Fibroblast of lung (primary cell): ENCODE measurements at regions not wholly inside any gene's neighbourhood (a gene's known extent, or its start where the extent isn't known, plus 50 kb on each side); places are given as distances from the start of the nearest gene placed in this dataset.

ENCODE experiments used
- DNase-seq, 2 donors: peaks; one replicate each; pipeline versions ENCODE4 v3.0.0 to v3.0.0-alpha.2; 2010; ENCODE audit warnings: low read depth in 2 of 2
- H2AFZ ChIP-seq: 2 replicates; pipeline ENCODE4 v1.5.1; 2012; ENCODE audit warnings: low read length, control low read depth, inconsistent platforms
- H3K27ac ChIP-seq: 2 replicates; pipeline ENCODE4 v1.5.1; 2011; ENCODE audit warnings: low read length, control low read depth; ENCODE audit not compliant: insufficient read depth
- H3K27me3 ChIP-seq: 2 replicates; pipeline ENCODE4 v1.5.1; 2011; ENCODE audit warnings: mild to moderate bottlenecking, low read length; ENCODE audit not compliant: control insufficient read depth, insufficient read depth
- H3K36me3 ChIP-seq: 2 replicates; pipeline ENCODE4 v1.5.1; 2011; ENCODE audit warnings: low read length; ENCODE audit not compliant: control insufficient read depth, insufficient read depth
- H3K4me1 ChIP-seq: 2 replicates; pipeline ENCODE4 v1.5.1; 2011; ENCODE audit warnings: low read length; ENCODE audit not compliant: control insufficient read depth, insufficient read depth; ENCODE audit errors: extremely low read depth
- H3K4me2 ChIP-seq: 2 replicates; pipeline ENCODE4 v1.5.1; 2011; ENCODE audit warnings: low read length, control low read depth; ENCODE audit not compliant: insufficient read depth; ENCODE audit errors: extremely low read depth
- H3K4me3 ChIP-seq, 4 experiments: fragments of 200-600 bp in 1 of 4; sonication (generic) in 1 of 4; replicated peaks in 1 of 4; 2 replicates each; pipeline ENCODE4 v1.5.1; 2011 to 2016; ENCODE audit warnings: low read length in 4 of 4, low read depth in 3 of 4, mild to moderate bottlenecking in 3 of 4, control low read depth in 2 of 4, inconsistent platforms in 1 of 4, mixed read lengths in 1 of 4; ENCODE audit not compliant: insufficient read depth in 1 of 4; ENCODE audit errors: control extremely low read depth in 1 of 4
- H3K79me2 ChIP-seq: 2 replicates; pipeline ENCODE4 v1.5.1; 2012; ENCODE audit warnings: mild to moderate bottlenecking, low read length, inconsistent platforms; ENCODE audit not compliant: control insufficient read depth, insufficient read depth
- H3K9ac ChIP-seq: 2 replicates; pipeline ENCODE4 v1.5.1; 2011; ENCODE audit warnings: mild to moderate bottlenecking, low read length, control low read depth; ENCODE audit not compliant: insufficient read depth
- H3K9me3 ChIP-seq: 2 replicates; pipeline ENCODE4 v1.5.1; 2012; ENCODE audit warnings: low read depth, low read length; ENCODE audit not compliant: control insufficient read depth, insufficient read depth
- H4K20me1 ChIP-seq: 2 replicates; pipeline ENCODE4 v1.5.1; 2011; ENCODE audit warnings: low read length; ENCODE audit not compliant: control insufficient read depth, insufficient read depth; ENCODE audit errors: extremely low read depth
- EZH2 ChIP-seq: IDR thresholded peaks from 2 replicates; pipeline ENCODE4 v1.5.1; 2012; ENCODE audit warnings: low read length, control low read depth, mild to moderate bottlenecking; ENCODE audit errors: missing control alignments
- TF ChIP-seq, protein P1 (sequence below), 2 donors: IDR thresholded peaks in 1 of 2; conservative IDR thresholded peaks in 1 of 2; 1 replicate in 1 of 2; 2 replicates in 1 of 2; pipeline ENCODE4 v1.5.1; 2011 to 2012; ENCODE audit warnings: low read length in 2 of 2, control low read depth in 1 of 2, inconsistent platforms in 1 of 2, low read depth in 1 of 2, mild to moderate bottlenecking in 1 of 2

DNA sequence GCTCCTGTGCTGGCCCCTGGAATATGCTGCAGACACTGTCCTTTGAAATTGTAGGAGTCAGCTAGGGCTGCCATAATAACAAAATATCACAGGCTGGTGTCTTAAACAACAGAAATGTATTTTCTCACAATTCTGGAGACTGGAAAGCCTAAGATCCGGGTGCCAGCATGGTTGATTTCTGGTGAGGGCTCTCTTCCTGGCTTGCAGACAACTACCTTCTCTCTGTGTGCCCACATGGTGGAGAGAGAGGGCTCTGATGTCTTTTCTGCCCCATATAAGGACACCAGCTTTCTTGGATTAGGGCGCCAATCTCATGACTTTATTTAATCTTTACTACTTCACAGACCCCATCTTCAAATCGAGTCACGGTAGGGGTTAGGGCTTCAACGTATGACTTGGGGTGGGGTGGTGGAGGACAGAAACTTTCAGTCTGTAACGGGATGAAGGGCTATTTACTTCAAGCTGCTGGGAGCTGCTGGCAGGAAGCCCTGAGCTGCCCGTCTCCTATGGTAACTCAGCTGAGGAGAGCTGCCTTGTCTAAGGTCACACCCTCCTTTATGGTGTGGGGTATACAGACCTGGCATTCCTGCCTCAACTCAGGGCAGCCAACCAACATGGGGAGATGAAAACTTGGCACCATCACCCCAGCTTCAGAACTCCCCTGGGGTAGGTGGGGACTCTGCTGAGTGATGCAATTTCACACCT lies 142.9 kb upstream of the ZBED5 start:
- no peak for DNase-seq
- H3K9ac ChIP-seq, result no peak overlapping the region
- no peaks in the 10 kb centered on the region for H3K9me3 ChIP-seq
- H3K27me3 ChIP-seq, result peaks cover 25% of the 10 kb centered on the region
- H3K79me2 ChIP-seq, result no peaks in the 10 kb centered on the region
- H3K4me2 ChIP-seq, result no peak overlapping the region
- no peak overlapping the region for H3K27ac ChIP-seq
- no peak for TF ChIP-seq EZH2
- TF ChIP-seq, protein P1, sequence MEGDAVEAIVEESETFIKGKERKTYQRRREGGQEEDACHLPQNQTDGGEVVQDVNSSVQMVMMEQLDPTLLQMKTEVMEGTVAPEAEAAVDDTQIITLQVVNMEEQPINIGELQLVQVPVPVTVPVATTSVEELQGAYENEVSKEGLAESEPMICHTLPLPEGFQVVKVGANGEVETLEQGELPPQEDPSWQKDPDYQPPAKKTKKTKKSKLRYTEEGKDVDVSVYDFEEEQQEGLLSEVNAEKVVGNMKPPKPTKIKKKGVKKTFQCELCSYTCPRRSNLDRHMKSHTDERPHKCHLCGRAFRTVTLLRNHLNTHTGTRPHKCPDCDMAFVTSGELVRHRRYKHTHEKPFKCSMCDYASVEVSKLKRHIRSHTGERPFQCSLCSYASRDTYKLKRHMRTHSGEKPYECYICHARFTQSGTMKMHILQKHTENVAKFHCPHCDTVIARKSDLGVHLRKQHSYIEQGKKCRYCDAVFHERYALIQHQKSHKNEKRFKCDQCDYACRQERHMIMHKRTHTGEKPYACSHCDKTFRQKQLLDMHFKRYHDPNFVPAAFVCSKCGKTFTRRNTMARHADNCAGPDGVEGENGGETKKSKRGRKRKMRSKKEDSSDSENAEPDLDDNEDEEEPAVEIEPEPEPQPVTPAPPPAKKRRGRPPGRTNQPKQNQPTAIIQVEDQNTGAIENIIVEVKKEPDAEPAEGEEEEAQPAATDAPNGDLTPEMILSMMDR (conservative IDR thresholded peaks at IDR 0.05 in 1 of 2, IDR thresholded peaks at IDR 0.05 in 1 of 2; ENCODE audit: low read depth in 1 of 2, low read length in 2 of 2), result no peak
- no peaks in the 10 kb centered on the region for H4K20me1 ChIP-seq
- no peaks in the 10 kb centered on the region for H3K36me3 ChIP-seq
- no peak overlapping the region for H3K4me3 ChIP-seq
- H2AFZ ChIP-seq, result no peak overlapping the region
- H3K4me1 ChIP-seq, result no peaks in the 10 kb centered on the region

DNA sequence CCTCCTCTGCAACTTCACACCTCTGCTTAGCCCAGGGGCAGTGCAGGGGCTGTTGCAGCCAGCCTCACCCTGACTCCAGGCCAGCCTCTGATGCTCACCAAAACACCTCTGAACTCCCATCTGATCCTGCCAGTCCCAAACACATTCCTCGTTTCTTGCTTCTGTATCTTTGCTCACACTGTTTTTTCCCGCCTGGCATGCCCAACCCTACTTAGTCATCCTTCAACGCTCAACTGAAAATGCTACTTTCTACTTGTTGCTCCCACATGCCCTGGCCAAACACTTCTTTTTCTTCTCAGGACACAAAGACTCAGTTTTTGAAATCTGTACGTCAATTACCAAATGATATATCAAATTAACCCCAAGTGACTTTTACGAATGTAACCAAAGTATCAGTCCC lies 140.8 kb upstream of the ZBED5 start:
- Histone ChIP-seq H4K20me1 (no peaks in the 10 kb centered on the region), H3K4me3 (no peak overlapping the region), H3K4me1 (no peaks in the 10 kb centered on the region), H3K27me3 (peaks cover 22% of the 10 kb centered on the region), H3K79me2 (no peaks in the 10 kb centered on the region), H3K36me3 (no peaks in the 10 kb centered on the region), H3K4me2 (no peak overlapping the region), H3K9me3 (no peaks in the 10 kb centered on the region), H3K27ac (no peak overlapping the region), H3K9ac (no peak overlapping the region), H2AFZ (no peak overlapping the region)
- no peak for DNase-seq
- TF ChIP-seq EZH2, result no peak
- TF ChIP-seq, protein P1 (conservative IDR thresholded peaks at IDR 0.05 in 1 of 2, IDR thresholded peaks at IDR 0.05 in 1 of 2; ENCODE audit: low read depth in 1 of 2, low read length in 2 of 2), result no peak

DNA sequence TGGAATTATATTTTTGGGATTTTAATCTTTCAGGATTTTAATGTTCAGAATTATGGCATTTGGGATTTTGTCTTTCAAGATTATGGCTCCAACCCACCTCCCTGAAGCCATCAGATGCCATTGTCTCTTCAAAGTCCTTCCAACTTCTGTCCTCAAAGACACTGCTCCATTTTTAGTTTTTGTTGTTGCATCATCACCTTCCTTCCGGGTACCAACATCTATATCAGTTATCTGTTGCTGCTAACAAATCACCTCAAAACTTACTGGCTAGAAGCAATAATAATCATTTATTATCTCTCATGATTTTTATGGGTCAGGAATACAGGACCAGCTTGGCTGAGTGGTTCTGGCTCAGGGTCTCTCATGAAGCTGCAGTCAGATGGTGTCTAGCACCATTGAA lies 138.8 kb upstream of the ZBED5 start:
- Histone ChIP-seq H2AFZ (no peak overlapping the region), H3K36me3 (no peaks in the 10 kb centered on the region), H3K79me2 (no peaks in the 10 kb centered on the region), H3K27me3 (peaks cover 13% of the 10 kb centered on the region), H3K9me3 (no peaks in the 10 kb centered on the region), H3K4me3 (no peak overlapping the region), H3K4me1 (no peaks in the 10 kb centered on the region), H3K27ac (no peak overlapping the region), H4K20me1 (no peaks in the 10 kb centered on the region), H3K9ac (no peak overlapping the region), H3K4me2 (no peak overlapping the region)
- no peak for DNase-seq
- TF ChIP-seq EZH2, result no peak
- TF ChIP-seq, protein P1 (conservative IDR thresholded peaks at IDR 0.05 in 1 of 2, IDR thresholded peaks at IDR 0.05 in 1 of 2; ENCODE audit: low read depth in 1 of 2, low read length in 2 of 2), result no peak
